ENCODE measurements at regions not wholly inside any gene's neighbourhood (a gene's known extent, or its start where the extent isn't known, plus 50 kb on each side); places are given as distances from the start of the nearest gene placed in this dataset.

DNA sequence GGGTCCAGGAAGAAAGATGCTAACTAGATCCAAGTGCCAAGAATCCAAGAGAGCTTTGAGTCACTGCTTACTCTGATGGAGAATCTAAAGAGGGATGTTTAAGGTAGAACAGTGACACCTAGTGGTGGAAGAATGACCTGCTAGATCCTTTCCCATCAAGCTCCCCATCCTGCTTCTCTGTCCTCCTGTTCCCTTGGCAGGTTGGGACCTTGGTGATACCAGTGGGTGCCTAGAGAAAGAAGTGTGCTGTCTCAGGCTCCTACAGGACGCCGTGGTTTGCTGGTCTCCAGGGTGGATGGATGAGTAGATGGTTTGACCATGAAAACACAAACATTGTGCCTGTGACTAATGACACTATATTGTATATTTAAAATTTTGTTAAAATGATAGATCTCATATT, 383.7 kb downstream of the TMEM135 start:
- TF ChIP-seq GATA2 (IDR thresholded peaks at IDR 0.05; ENCODE audit: low read depth, low read length) (no peak), GATA3 (IDR thresholded peaks at IDR 0.05; ENCODE audit: low read depth, low read length) (no peak)

DNA sequence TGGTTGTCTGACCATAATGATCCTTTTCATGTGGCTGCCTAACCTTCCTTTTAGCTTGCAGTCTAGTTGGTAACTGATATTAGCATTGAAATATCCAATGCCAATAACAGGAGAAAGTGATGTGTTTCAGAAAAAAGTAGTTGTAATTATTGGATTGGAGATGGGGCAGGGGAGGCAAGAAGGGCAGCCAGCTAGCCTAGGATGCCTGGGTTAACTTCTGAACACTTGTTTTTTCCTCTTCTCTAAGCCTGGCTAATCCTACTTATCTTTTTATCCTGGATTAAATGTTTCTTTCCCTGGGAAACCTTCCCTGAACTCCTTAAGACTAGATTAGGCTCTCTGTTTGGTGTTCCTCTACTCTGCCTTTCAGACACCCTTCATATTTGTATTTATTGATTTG, 380.2 kb downstream of the TMEM135 start:
- no peak for TF ChIP-seq GATA2 (IDR thresholded peaks at IDR 0.05; ENCODE audit: low read depth, low read length)
- no peak for TF ChIP-seq GATA3 (IDR thresholded peaks at IDR 0.05; ENCODE audit: low read depth, low read length)

DNA sequence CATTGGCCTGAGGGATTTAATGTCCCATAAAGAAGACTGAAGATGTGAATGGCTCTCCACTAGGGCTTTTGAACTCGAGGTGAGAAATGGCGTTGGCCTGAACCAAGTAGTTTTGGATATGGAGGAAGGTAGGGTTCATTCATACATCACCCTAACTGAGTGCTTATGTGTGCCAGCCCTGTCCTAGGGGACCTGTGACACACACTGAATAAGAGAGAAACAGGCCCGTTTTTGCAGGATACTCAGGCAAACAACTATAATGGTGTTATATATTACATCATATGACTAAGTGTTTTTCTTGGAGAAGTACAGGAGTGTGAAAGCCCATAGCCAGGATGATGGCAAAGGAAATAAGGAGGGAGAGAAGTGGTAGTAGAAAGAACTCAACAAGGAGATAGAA, 368.1 kb downstream of the TMEM135 start:
- TF ChIP-seq GATA2 (IDR thresholded peaks at IDR 0.05; ENCODE audit: low read depth, low read length) (no peak), GATA3 (IDR thresholded peaks at IDR 0.05; ENCODE audit: low read depth, low read length) (no peak)

DNA sequence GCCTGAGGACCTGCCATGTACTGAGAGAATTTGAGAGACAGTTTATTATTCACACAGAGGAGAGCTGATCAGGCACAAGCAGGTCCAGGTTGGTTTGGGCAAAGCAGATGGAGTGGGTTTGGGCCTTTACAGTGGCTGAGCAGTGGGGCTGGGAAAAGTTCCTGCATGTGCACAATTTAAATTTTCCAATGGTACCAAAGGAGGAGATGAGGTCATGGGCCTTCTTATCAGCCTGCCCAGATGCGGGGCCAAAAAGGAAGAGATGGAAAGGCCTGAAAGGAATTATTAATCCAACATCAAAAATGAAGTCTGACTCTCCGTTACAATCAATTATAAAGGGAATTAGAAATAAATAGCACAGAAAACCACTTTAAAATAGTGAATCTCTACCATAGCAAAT, 367.6 kb downstream of the TMEM135 start:
- TF ChIP-seq GATA2 (IDR thresholded peaks at IDR 0.05; ENCODE audit: low read depth, low read length) = no peak
- TF ChIP-seq GATA3 (IDR thresholded peaks at IDR 0.05; ENCODE audit: low read depth, low read length) = no peak

DNA sequence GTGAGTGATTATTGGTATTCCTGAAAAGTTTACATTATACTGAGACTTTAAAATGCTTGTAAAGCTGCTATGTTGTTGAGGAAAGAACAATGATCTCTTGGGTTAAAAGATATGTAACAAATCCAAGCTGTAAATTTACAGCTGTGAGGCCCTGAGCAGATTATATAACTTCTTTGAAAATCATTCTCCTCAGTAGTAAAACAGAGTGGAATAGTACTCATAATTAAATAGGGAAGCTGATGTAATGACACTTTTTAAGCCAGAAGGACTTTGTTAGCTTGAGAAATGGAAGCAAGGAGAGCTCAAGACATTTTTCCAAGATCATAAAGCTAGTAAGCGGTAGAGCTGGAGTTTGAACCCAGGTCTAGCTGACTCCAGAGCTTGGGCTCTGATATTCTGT, 363.9 kb downstream of the TMEM135 start:
- TF ChIP-seq GATA2 (IDR thresholded peaks at IDR 0.05; ENCODE audit: low read depth, low read length) (no peak), GATA3 (IDR thresholded peaks at IDR 0.05; ENCODE audit: low read depth, low read length) (no peak)

DNA sequence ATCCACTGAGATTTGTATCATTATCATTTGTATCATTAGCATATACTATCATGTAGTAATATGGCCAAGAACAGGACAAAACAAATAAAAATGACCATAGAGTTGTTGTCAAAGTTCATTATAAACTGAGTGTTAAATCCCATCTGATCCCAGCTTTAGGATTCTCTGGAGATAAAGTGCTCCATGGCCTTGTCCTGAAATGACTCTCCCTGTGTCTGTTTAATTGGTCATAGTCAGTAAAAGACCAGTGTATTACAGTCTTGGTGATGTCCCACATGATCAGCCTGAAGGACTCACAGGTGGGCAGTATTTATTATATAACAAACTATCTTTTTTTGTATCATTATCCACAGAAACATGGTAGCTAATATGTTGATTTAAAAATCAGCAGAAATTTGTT, 361.6 kb downstream of the TMEM135 start:
- TF ChIP-seq GATA3 (IDR thresholded peaks at IDR 0.05; ENCODE audit: low read depth, low read length) = no peak
- no peak for TF ChIP-seq GATA2 (IDR thresholded peaks at IDR 0.05; ENCODE audit: low read depth, low read length)

DNA sequence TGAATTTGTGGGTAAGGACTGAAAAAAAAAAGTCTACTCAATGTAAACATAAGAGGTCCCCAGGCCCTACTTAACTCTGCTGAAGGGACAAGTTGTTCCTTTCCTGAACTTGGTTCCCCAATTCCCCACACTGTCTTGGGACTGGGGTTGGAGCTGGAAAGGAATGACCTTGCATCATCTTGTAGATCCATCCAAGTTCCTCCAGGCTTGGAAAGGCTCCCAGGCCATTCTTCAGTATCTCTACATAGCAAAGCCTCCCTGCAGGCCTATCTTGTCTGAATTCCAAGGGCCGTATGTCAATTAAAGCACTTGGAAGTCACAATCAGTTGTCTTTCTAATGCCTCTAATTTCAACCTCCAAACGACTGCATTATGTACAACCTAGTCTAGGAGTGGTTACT, 361.2 kb downstream of the TMEM135 start:
- TF ChIP-seq GATA2 (IDR thresholded peaks at IDR 0.05; ENCODE audit: low read depth, low read length) (no peak), GATA3 (IDR thresholded peaks at IDR 0.05; ENCODE audit: low read depth, low read length) (no peak)

DNA sequence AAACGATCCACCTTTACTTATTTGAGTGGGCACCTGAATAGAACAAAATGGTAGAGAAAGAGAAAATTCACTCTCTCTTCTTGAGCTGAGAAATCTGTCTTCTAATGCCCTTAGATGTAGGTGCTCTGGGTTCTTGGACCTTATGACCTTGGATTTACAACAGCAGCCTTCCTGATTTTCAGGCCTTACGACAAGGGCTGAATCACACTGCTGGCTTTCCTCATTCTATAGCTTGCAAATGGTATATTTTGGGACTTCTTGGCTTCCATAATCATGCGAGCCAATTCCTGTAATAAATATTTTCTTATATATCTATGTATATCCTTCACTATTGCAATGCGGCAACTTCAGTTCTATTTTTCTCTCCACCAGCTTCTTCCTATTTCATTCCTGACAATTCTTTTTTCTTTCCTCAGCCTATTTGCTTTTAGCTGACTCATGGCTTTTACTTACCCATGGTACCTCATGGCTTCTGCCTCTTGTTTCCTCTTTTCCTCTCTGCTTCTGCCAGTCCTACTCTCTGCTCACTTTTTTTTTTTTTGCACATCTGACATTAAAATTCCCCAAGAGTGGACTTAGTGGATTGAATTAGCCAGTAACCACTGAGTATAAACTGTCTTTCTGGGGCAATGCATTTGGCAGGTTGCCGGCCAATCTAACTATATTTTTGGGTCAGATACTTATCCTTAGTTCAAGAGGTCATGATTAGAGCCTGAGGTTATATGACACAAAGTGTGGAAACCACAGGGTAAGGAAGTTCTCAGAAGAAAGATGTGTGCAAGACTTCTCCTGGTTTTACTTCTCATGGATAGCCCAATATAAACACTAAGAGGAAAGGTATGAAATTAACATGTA, 359.5 kb downstream of the TMEM135 start:
- TF ChIP-seq GATA2 (IDR thresholded peaks at IDR 0.05; ENCODE audit: low read depth, low read length) (no peak), GATA3 (IDR thresholded peaks at IDR 0.05; ENCODE audit: low read depth, low read length) (no peak)

DNA sequence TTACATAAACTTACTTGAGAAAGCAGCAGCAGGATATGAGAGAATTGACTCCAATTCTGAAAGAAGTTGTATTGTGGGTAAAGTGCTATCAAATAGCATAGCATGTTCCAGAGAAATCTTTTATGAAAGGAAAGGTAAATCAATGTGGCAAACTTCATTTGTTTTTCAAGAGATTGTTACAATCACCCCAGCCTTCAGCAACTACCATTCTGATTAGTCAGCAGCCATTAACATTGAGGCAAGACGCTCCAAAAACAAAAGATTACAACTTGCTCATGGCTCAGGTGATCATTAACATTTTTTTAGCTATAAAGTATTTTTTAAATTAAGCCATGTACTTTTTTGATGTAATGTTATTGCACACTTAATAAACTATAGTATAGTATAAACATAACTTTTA, 357.2 kb downstream of the TMEM135 start:
- TF ChIP-seq GATA2 (IDR thresholded peaks at IDR 0.05; ENCODE audit: low read depth, low read length) (no peak), GATA3 (IDR thresholded peaks at IDR 0.05; ENCODE audit: low read depth, low read length) (no peak)

DNA sequence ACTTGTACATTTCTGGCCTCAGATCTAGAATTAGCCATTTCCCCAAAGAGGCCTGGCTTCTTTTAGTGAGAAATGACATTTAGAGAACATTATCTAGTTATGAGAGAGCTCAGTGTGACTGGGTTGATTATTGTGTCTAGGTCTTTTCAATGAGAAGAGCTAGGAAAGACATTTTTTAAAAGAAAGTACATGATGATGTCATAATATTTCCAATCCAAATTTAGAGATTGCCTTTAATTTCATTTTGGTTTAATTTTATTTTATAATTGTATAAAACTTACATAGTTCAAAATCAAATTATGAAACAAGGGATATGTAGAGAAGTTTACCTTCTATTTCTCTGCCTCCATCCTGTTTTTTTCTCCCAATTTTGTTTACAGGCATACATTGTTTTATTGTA, 354.9 kb downstream of the TMEM135 start:
- no peak for TF ChIP-seq GATA3 (IDR thresholded peaks at IDR 0.05; ENCODE audit: low read depth, low read length)

DNA sequence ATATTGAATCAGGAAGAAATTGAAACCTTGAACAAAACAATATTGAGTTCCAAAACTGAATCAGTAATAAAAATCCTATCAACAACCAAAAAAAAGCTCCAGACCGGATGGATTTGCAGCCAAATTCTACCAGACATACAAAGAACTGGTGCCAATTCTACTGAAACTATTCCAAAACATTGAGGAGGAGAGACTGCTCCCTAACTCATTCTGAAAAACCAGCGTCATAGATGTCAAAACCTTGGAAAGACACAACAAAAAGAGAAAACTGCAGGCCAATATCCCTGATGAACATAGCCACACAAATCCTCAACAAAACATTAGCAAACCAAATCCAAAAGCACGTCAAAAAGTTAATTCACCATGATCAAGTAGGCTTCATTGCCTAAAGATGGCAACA, 353.8 kb downstream of the TMEM135 start:
- TF ChIP-seq GATA2 (IDR thresholded peaks at IDR 0.05; ENCODE audit: low read depth, low read length) (no peak), GATA3 (IDR thresholded peaks at IDR 0.05; ENCODE audit: low read depth, low read length) (no peak)

DNA sequence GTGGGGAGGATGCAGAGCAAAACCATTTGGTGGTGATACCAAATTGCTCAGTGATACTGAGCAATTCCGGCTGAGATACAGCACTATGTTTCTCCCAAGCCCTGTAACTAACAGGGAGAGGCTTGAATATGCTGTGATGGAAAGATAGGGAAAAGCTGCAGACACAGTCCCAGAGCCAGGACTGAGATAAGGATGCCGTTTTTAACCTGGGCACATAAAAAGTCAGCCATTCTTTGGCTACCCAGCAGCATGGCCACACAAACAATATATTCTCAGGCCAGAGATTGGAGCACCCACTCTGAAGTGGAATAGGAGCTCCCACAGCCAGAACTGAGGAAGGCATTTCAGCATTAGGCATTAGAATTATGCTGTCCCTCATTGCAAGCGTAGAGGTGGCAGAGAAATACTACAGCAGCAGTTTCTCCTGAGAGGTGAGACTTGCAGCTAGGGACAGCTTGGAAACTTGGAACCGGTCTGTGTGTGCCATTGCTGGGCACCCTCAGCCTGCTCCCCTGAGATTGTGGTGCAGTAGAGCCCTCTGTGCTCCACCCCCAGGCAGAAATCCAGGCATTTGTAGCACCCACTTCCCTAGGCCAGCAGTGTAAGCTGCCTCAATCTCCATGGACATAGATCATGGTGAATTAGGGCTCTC, 346.5 kb downstream of the TMEM135 start:
- TF ChIP-seq GATA2 (IDR thresholded peaks at IDR 0.05; ENCODE audit: low read depth, low read length) (0 out of 2 replicates have a peak, but pooled peaks have one; percentile 24), GATA3 (IDR thresholded peaks at IDR 0.05; ENCODE audit: low read depth, low read length) (no peak)

DNA sequence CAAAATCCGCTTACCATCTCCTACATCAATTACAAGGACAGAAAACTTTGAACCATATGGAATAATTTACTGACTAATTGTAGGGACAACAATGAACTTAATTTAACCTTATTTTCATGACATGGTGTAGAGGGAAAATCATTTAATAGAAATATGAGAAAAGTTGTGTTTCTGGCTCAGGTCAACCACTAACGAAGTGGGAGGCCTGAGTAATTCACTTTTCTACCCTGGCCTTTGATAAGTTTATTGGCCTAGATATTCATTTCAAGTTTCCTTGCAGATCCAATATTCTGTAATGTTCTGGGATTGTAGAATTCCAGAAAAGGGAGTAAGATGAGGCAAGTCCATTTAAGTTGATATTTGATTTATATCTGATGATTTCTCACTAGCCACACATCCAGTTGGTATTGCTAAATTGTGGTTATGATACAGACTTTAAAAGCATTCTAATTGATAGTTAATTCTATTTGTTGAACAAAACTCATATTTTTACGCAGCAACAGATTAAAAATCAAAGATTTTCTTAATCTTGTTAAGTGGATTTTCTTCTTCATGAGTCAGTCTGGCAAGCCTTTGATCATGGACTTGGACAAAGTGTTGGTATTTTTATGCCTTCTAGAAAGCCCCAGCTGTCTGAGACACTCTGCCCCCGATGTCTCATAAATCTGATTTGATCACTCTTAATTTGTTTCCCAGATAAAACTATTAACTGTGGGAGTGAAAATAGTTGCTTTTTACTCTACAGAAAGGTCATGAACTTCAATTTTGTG, 336.5 kb downstream of the TMEM135 start:
- TF ChIP-seq GATA2 (IDR thresholded peaks at IDR 0.05; ENCODE audit: low read depth, low read length) (no peak), GATA3 (IDR thresholded peaks at IDR 0.05; ENCODE audit: low read depth, low read length) (no peak)
